GM12874 (cell line): ENCODE measurements at regions not wholly inside any gene's neighbourhood (a gene's known extent, or its start where the extent isn't known, plus 50 kb on each side); places are given as distances from the start of the nearest gene placed in this dataset.

Experiments used
- TF ChIP-seq, protein P1 (sequence below): IDR thresholded peaks from 2 replicates; pipeline ENCODE4 v1.5.1; 2011; ENCODE audit warnings: low read depth, mild to moderate bottlenecking, control low read depth, low read length, moderate library complexity; ENCODE audit not compliant: insufficient read depth

GRCh38 chr1:83000286-83000685, 998.6 kb downstream of the TTLL7 start:
- TF ChIP-seq, protein P1, sequence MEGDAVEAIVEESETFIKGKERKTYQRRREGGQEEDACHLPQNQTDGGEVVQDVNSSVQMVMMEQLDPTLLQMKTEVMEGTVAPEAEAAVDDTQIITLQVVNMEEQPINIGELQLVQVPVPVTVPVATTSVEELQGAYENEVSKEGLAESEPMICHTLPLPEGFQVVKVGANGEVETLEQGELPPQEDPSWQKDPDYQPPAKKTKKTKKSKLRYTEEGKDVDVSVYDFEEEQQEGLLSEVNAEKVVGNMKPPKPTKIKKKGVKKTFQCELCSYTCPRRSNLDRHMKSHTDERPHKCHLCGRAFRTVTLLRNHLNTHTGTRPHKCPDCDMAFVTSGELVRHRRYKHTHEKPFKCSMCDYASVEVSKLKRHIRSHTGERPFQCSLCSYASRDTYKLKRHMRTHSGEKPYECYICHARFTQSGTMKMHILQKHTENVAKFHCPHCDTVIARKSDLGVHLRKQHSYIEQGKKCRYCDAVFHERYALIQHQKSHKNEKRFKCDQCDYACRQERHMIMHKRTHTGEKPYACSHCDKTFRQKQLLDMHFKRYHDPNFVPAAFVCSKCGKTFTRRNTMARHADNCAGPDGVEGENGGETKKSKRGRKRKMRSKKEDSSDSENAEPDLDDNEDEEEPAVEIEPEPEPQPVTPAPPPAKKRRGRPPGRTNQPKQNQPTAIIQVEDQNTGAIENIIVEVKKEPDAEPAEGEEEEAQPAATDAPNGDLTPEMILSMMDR = no peak

DNA sequence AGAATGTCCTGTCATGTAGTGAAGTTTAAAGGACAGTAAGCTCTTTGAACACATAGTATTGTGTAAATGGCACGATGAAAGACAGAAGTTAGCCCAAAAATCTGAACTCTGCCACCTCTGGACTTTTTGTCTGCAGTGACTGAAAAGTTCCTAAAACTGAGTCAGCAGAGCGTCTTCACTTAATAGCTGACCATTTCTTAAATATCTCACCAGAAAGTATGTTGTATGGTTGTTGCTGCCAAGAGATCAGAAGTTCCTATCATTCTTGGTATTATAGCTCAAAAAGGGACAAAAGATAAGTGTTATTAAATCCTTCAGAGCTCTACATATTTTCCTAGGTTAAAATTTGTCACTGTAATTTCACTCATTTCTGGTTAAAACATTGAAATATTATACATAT, 1003.0 kb downstream of the TTLL7 start:
- TF ChIP-seq, protein P1 = no peak

GRCh38 chr1:82994616-82995263, 1004.2 kb downstream of the TTLL7 start:
- TF ChIP-seq, protein P1 = no peak

- TF ChIP-seq, protein P1 = no peak
Measured at GRCh38 chr1:82991569-82991968, 1007.4 kb downstream of the TTLL7 start.

GRCh38 chr1:82979593-82980236, 1019.2 kb downstream of the TTLL7 start:
- TF ChIP-seq, protein P1 = no peak

DNA sequence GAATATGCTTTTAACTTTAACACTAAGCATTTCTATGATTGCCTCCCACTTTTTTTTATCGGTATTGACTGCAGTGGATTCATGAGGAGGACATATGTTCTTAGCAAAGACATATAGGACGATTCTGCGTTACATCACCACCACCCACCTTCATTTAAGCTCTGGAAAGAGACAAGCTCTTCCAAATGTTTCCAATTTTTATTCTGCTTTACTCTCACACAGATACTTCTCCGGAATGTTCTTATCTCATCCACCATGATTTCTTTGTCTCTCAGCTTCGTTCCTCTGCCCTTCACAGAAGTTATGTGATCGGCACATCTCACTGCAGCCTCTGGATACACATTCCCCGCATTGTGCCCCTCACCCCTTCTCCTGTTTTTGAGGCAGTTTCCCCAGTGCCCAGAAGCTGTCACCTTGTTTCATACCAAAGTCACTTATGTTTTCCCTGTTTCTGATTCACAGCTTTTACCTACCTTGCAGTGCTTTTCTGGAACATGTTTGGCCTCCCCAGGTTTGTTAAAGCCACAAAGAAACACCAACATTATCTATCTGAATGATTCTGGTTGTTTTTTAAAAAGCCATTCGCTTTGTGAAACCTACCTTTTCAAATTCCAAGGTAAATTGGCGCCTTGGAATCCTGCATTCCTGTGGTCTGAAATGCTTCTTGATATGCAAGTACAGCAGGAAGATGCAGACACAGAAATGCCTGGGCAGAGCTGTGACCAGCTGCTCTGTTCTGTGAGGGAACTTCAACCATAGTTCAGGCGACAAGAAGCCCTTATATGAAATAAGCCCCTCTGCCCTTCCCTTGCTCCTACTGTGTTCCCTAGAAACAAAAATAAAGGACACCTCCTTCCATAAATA, 1020.2 kb downstream of the TTLL7 start:
- TF ChIP-seq, protein P1 = no peak

- TF ChIP-seq, protein P1 = no peak
Measured at GRCh38 chr1:82972841-82973553, 1025.9 kb downstream of the TTLL7 start.
